Body of pancreas (tissue), 4 donors: ENCODE measurements at regions not wholly inside any gene's neighbourhood (a gene's known extent, or its start where the extent isn't known, plus 50 kb on each side); places are given as distances from the start of the nearest gene placed in this dataset.

Experiments used
- CTCF ChIP-seq, 7 experiments: fragments of 450-650 bp in 4 of 7; fragments of 200-600 bp in 3 of 7; sonication (generic) in 3 of 7; IDR thresholded peaks; one replicate each; pipeline ENCODE4 v1.5.1; 2016 to 2019; ENCODE audit warnings: antibody characterized with exemption in 7 of 7
- POLR2A ChIP-seq, 3 donors: fragments of 450-650 bp; IDR thresholded peaks; one replicate each; pipeline ENCODE4 v1.6.1; 2016; ENCODE audit warnings: antibody characterized with exemption in 3 of 3, mild to moderate bottlenecking in 2 of 3

GRCh38 chr13:90311929-90312328 lies 1035.6 kb upstream of the MIR17HG start:
- no peak for TF ChIP-seq CTCF (IDR thresholded peaks at IDR 0.05)
- TF ChIP-seq POLR2A (IDR thresholded peaks at IDR 0.05): no peak
